HCT116 (cell line): ENCODE measurements at regions not wholly inside any gene's neighbourhood (a gene's known extent, or its start where the extent isn't known, plus 50 kb on each side); places are given as distances from the start of the nearest gene placed in this dataset.

Source experiments
- ATAC-seq: fragments of 200-7000 bp; cut with Tn5 transposase; 2 replicates; pipeline ENCODE4 v1.9.1; 2020; ENCODE audit warnings: mild to moderate bottlenecking, moderate library complexity
- BruUV-seq: library from RNA; stranded (reverse); fragments of 400-500 nt; replicated peaks from 2 replicates; lab custom pipeline; 2021; lab: Mats Ljungman, UMichigan
- CTCF ChIA-PET: fragments of 300-600 bp; sonication (Branson Sonifier 250); formaldehyde crosslinking; loops from one replicate; lab custom pipeline; 2021; ENCODE audit warnings: antibody characterized with exemption; lab: Charles Lee
- POLR2A ChIA-PET: fragments of 300-600, 350-600 bp; sonication (Branson Sonifier 250); formaldehyde crosslinking; loops from one replicate; lab custom pipeline; 2021; ENCODE audit warnings: antibody characterized with exemption; lab: Charles Lee
- RAD21 ChIA-PET, 2 experiments: fragments of 300-600 bp; sonication (Branson Sonifier 250); formaldehyde crosslinking; loops; one replicate each; lab custom pipeline; 2023; ENCODE audit warnings: low total read pairs in 2 of 2; ENCODE audit not compliant: uncharacterized antibody in 2 of 2, unreplicated experiment in 2 of 2, low non-redundant PET in 1 of 2; lab: Charles Lee
- DNase-seq: peaks from one replicate; pipeline ENCODE4 v3.0.0-alpha.2; 2010; ENCODE audit warnings: low read depth, low spot score
- H2AFZ ChIP-seq: fragments of 200-600 bp; shearing (Covaris generic), sonication (generic); 2 replicates; pipeline ENCODE4 v1.6.1; 2017; ENCODE audit warnings: low read depth, mixed run types, mixed read lengths, antibody characterized with exemption, low read length; ENCODE audit not compliant: poor library complexity, severe bottlenecking
- H3K27ac ChIP-seq: 2 replicates; pipeline ENCODE4 v1.5.1; 2012; ENCODE audit warnings: low read depth, low read length
- H3K27me3 ChIP-seq: fragments of 200-600 bp; sonication (generic); 2 replicates; pipeline ENCODE4 v1.6.1; 2016; ENCODE audit warnings: mixed run types, low read length, mixed read lengths; ENCODE audit not compliant: insufficient read depth
- H3K36me3 ChIP-seq, 2 experiments: fragments of 200-500 bp in 1 of 2; fragments of 200-600 bp in 1 of 2; sonication (Bioruptor generic) in 1 of 2; sonication (generic) in 1 of 2; 2 replicates each; pipeline versions ENCODE4 v1.5.1 to v1.6.1; 2014 to 2016; ENCODE audit warnings: low read length in 2 of 2, inconsistent platforms in 1 of 2, mixed read lengths in 1 of 2, mixed run types in 1 of 2; ENCODE audit not compliant: insufficient read depth in 2 of 2, control insufficient read depth in 1 of 2
- H3K4me1 ChIP-seq, 2 experiments: fragments of 200-600 bp in 1 of 2; sonication (generic) in 1 of 2; 2 replicates each; pipeline versions ENCODE4 v1.5.1 to v1.6.1; 2012 to 2017; ENCODE audit warnings: low read length in 2 of 2, inconsistent platforms in 1 of 2, mild to moderate bottlenecking in 1 of 2, mixed read lengths in 1 of 2, mixed run types in 1 of 2, moderate library complexity in 1 of 2; ENCODE audit not compliant: insufficient read depth in 2 of 2, control insufficient read depth in 1 of 2
- H3K4me2 ChIP-seq: fragments of 200-600 bp; sonication (generic); 2 replicates; pipeline ENCODE4 v1.6.1; 2017; ENCODE audit warnings: mixed run types, low read length, mixed read lengths
- H3K4me3 ChIP-seq, 2 experiments: fragments of 200-600 bp in 1 of 2; sonication (generic) in 1 of 2; replicated peaks in 1 of 2; 2 replicates each; pipeline ENCODE4 v1.5.1; 2011 to 2016; ENCODE audit warnings: low read length in 2 of 2, control low read depth in 1 of 2, low read depth in 1 of 2, mild to moderate bottlenecking in 1 of 2, mixed read lengths in 1 of 2, mixed run types in 1 of 2
- H3K79me2 ChIP-seq: fragments of 200-600 bp; sonication (generic); 2 replicates; pipeline ENCODE4 v1.6.1; 2017; ENCODE audit warnings: mild to moderate bottlenecking, mixed run types, low read length, moderate library complexity, mixed read lengths; ENCODE audit not compliant: insufficient read depth
- H3K9ac ChIP-seq: fragments of 200-600 bp; sonication (generic); 2 replicates; pipeline ENCODE4 v1.6.1; 2016; ENCODE audit warnings: low read length, mixed read lengths
- H3K9me2 ChIP-seq: fragments of 200-600 bp; sonication (generic), shearing (Covaris generic); 2 replicates; pipeline ENCODE4 v1.6.1; 2017; ENCODE audit warnings: mixed run types, mild to moderate bottlenecking, moderate library complexity; ENCODE audit not compliant: insufficient read depth
- H3K9me3 ChIP-seq, 2 experiments: fragments of 200-500 bp in 1 of 2; fragments of 200-600 bp in 1 of 2; sonication (Bioruptor generic) in 1 of 2; sonication (generic) in 1 of 2; 2 replicates each; pipeline ENCODE4 v1.6.1; 2014 to 2017; ENCODE audit warnings: low read length in 2 of 2, mixed read lengths in 2 of 2, inconsistent platforms in 1 of 2, low read depth in 1 of 2, mild to moderate bottlenecking in 1 of 2, mixed run types in 1 of 2, moderate library complexity in 1 of 2; ENCODE audit not compliant: control insufficient read depth in 1 of 2, insufficient read depth in 1 of 2
- H4K20me1 ChIP-seq: fragments of 200-600 bp; sonication (generic), shearing (Covaris generic); 2 replicates; pipeline ENCODE4 v1.6.1; 2017; ENCODE audit warnings: mixed run types, mild to moderate bottlenecking, moderate library complexity; ENCODE audit not compliant: insufficient read depth
- CBX3 ChIP-seq: IDR thresholded peaks from 2 replicates; pipeline ENCODE4 v1.6.1; 2012; ENCODE audit warnings: low read depth
- CEBPB ChIP-seq: IDR thresholded peaks from 2 replicates; pipeline ENCODE4 v1.6.1; 2012; ENCODE audit warnings: low read depth
- EGR1 ChIP-seq: IDR thresholded peaks from 2 replicates; pipeline ENCODE4 v1.6.1; 2012; ENCODE audit warnings: low read depth
- EZH2 ChIP-seq: fragments of 200-600 bp; sonication (generic); IDR thresholded peaks from 2 replicates; pipeline ENCODE4 v1.6.1; 2017; ENCODE audit warnings: antibody characterized with exemption, mixed run types
- EZH2phosphoT487 ChIP-seq: fragments of 200-600 bp; IDR thresholded peaks from 2 replicates; pipeline ENCODE4 v1.6.1; 2018; ENCODE audit warnings: antibody characterized with exemption, borderline replicate concordance
- FOSL1 ChIP-seq: IDR thresholded peaks from 2 replicates; pipeline ENCODE4 v1.6.1; 2012; ENCODE audit warnings: low read depth
- JUND ChIP-seq: IDR thresholded peaks from 2 replicates; pipeline ENCODE4 v1.6.1; 2012
- POLR2A ChIP-seq: IDR thresholded peaks from 2 replicates; pipeline ENCODE4 v1.7.0; 2011; ENCODE audit warnings: borderline replicate concordance; ENCODE audit not compliant: insufficient read depth, insufficient read length; ENCODE audit errors: extremely low read depth
- POLR2AphosphoS5 ChIP-seq: IDR thresholded peaks from 2 replicates; pipeline ENCODE4 v1.6.1; 2011; ENCODE audit warnings: mild to moderate bottlenecking, low read depth, low read length, moderate library complexity
- RAD21 ChIP-seq: IDR thresholded peaks from 2 replicates; pipeline ENCODE4 v1.6.1; 2012; ENCODE audit warnings: low read depth, mild to moderate bottlenecking
- SIN3A ChIP-seq: IDR thresholded peaks from 2 replicates; pipeline ENCODE4 v1.6.1; 2012; ENCODE audit warnings: low read depth
- SP1 ChIP-seq: IDR thresholded peaks from 2 replicates; pipeline ENCODE4 v1.6.1; 2012; ENCODE audit warnings: low read depth
- SRF ChIP-seq: IDR thresholded peaks from 2 replicates; pipeline ENCODE4 v1.6.1; 2012; ENCODE audit warnings: low read depth
- YY1 ChIP-seq: IDR thresholded peaks from 2 replicates; pipeline ENCODE4 v1.6.1; 2011; ENCODE audit warnings: low read length, low read depth, moderate library complexity, mild to moderate bottlenecking; ENCODE audit not compliant: insufficient replicate concordance; ENCODE audit errors: extremely low read depth
- ZFX ChIP-seq: fragments of 450-650 bp; IDR thresholded peaks from 2 replicates; pipeline ENCODE4 v1.6.1; 2017
- ZNF274 ChIP-seq: fragments of 200-500 bp; sonication (Bioruptor generic); IDR thresholded peaks from 2 replicates; pipeline ENCODE4 v1.6.1; 2014; ENCODE audit warnings: mild to moderate bottlenecking, low read depth, low read length, inconsistent platforms
- intact Hi-C: fragments of 100-400 bp; cut with micrococcal nuclease; formaldehyde crosslinking; loops from 2 replicates; pipeline ENCODE4 v1.10.0; 2022
- TF ChIP-seq, protein P1 (sequence below): IDR thresholded peaks from 2 replicates; pipeline ENCODE4 v1.6.1; 2012; ENCODE audit warnings: low read depth
- TF ChIP-seq, protein P2 (sequence below), 3 experiments: fragments of 200-600 bp in 1 of 3; sonication (generic) in 1 of 3; IDR thresholded peaks in 2 of 3; conservative IDR thresholded peaks in 1 of 3; 2 replicates each; pipeline ENCODE4 v1.5.1; 2012 to 2017; ENCODE audit warnings: low read depth in 2 of 3, low read length in 2 of 3, antibody characterized with exemption in 1 of 3, borderline replicate concordance in 1 of 3, control low read depth in 1 of 3, mild to moderate bottlenecking in 1 of 3, mixed read lengths in 1 of 3, mixed run types in 1 of 3, moderate library complexity in 1 of 3; ENCODE audit not compliant: insufficient read depth in 1 of 3
- TF ChIP-seq, protein P3 (sequence below): IDR thresholded peaks from 2 replicates; pipeline ENCODE4 v1.6.1; 2012
- TF ChIP-seq, protein P4 (sequence below): IDR thresholded peaks from 2 replicates; pipeline ENCODE4 v1.6.1; 2012

DNA sequence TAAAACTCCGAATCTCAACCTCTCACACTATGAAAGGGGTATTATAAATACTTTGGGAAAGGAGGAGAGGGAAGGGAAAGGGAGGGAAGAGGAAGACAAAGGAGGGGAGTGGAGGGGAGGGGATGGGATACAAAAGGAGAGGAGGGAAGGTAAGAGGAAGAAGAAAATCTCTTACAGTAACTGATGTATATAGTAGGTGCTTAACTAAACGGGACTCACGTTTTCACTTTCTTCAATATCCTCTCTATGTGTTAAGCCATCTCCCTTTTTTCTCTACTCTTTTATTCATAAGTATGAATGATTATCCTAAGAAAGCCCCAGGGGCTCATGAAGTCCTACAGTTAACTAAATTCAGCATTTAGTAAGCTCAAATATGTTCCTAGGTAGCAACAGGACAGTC lies 729.6 kb upstream of the NR2F2 start:
- no TSS peak for BruUV-seq
- H3K4me1 ChIP-seq, result no peaks in the 10 kb centered on the region
- H3K4me2 ChIP-seq, result no peak overlapping the region
- no peak for TF ChIP-seq JUND
- no peak for TF ChIP-seq FOSL1
- no peak for TF ChIP-seq EGR1
- TF ChIP-seq POLR2AphosphoS5, result no peak
- TF ChIP-seq, protein P1, sequence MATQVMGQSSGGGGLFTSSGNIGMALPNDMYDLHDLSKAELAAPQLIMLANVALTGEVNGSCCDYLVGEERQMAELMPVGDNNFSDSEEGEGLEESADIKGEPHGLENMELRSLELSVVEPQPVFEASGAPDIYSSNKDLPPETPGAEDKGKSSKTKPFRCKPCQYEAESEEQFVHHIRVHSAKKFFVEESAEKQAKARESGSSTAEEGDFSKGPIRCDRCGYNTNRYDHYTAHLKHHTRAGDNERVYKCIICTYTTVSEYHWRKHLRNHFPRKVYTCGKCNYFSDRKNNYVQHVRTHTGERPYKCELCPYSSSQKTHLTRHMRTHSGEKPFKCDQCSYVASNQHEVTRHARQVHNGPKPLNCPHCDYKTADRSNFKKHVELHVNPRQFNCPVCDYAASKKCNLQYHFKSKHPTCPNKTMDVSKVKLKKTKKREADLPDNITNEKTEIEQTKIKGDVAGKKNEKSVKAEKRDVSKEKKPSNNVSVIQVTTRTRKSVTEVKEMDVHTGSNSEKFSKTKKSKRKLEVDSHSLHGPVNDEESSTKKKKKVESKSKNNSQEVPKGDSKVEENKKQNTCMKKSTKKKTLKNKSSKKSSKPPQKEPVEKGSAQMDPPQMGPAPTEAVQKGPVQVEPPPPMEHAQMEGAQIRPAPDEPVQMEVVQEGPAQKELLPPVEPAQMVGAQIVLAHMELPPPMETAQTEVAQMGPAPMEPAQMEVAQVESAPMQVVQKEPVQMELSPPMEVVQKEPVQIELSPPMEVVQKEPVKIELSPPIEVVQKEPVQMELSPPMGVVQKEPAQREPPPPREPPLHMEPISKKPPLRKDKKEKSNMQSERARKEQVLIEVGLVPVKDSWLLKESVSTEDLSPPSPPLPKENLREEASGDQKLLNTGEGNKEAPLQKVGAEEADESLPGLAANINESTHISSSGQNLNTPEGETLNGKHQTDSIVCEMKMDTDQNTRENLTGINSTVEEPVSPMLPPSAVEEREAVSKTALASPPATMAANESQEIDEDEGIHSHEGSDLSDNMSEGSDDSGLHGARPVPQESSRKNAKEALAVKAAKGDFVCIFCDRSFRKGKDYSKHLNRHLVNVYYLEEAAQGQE, result no peak
- no peak for TF ChIP-seq ZFX
- TF ChIP-seq, protein P2, sequence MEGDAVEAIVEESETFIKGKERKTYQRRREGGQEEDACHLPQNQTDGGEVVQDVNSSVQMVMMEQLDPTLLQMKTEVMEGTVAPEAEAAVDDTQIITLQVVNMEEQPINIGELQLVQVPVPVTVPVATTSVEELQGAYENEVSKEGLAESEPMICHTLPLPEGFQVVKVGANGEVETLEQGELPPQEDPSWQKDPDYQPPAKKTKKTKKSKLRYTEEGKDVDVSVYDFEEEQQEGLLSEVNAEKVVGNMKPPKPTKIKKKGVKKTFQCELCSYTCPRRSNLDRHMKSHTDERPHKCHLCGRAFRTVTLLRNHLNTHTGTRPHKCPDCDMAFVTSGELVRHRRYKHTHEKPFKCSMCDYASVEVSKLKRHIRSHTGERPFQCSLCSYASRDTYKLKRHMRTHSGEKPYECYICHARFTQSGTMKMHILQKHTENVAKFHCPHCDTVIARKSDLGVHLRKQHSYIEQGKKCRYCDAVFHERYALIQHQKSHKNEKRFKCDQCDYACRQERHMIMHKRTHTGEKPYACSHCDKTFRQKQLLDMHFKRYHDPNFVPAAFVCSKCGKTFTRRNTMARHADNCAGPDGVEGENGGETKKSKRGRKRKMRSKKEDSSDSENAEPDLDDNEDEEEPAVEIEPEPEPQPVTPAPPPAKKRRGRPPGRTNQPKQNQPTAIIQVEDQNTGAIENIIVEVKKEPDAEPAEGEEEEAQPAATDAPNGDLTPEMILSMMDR (IDR thresholded peaks at IDR 0.05 in 2 of 3, conservative IDR thresholded peaks at IDR 0.05 in 1 of 3; ENCODE audit: borderline replicate concordance in 1 of 3, insufficient read depth in 1 of 3, low read depth in 2 of 3, low read length in 2 of 3), result no peak
- TF ChIP-seq SRF, result no peak
- TF ChIP-seq, protein P3, sequence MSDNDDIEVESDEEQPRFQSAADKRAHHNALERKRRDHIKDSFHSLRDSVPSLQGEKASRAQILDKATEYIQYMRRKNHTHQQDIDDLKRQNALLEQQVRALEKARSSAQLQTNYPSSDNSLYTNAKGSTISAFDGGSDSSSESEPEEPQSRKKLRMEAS, result no peak
- no peak for TF ChIP-seq CEBPB
- TF ChIP-seq SP1, result no peak
- TF ChIP-seq SIN3A, result no peak
- no peak for TF ChIP-seq CBX3
- TF ChIP-seq RAD21, result no peak
- TF ChIP-seq, protein P4, sequence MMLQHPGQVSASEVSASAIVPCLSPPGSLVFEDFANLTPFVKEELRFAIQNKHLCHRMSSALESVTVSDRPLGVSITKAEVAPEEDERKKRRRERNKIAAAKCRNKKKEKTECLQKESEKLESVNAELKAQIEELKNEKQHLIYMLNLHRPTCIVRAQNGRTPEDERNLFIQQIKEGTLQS, result no peak
- TF ChIP-seq POLR2A, result no peak
- TF ChIP-seq ZNF274, result no peak
- TF ChIP-seq EZH2phosphoT487, result no peak
- TF ChIP-seq EZH2, result no peak
- no peak for TF ChIP-seq YY1
- CTCF ChIA-PET, result no interaction called here
- DNase-seq, result no peak
- H3K27ac ChIP-seq, result no peak overlapping the region
- no peak for ATAC-seq
- no peak overlapping the region for H3K4me3 ChIP-seq
- POLR2A ChIA-PET, result no interaction called here
- H4K20me1 ChIP-seq, result no peaks in the 10 kb centered on the region
- H2AFZ ChIP-seq, result no peak overlapping the region
- intact Hi-C loops, result no loop called here
- no peaks in the 10 kb centered on the region for H3K36me3 ChIP-seq
- H3K9me3 ChIP-seq, result no peaks in the 10 kb centered on the region
- RAD21 ChIA-PET, result no interaction called here
- no peaks in the 10 kb centered on the region for H3K79me2 ChIP-seq
- no peaks in the 10 kb centered on the region for H3K9me2 ChIP-seq
- no peaks in the 10 kb centered on the region for H3K27me3 ChIP-seq
- H3K9ac ChIP-seq, result no peak overlapping the region
